ENCODE measurements at regions not wholly inside any gene's neighbourhood (a gene's known extent, or its start where the extent isn't known, plus 50 kb on each side); places are given as distances from the start of the nearest gene placed in this dataset.
"Not testable (repeated sequence)": the region's sequence is repeated elsewhere in the genome, so short reads cannot be mapped to it uniquely, and the experiment has no call there.

GRCh38 chr16:70014915-70015314, 63.8 kb downstream of the CLEC18A start:
- DNase-seq = not testable (repeated sequence)

- DNase-seq = not testable (repeated sequence)
These were observed 65.6 kb downstream of the CLEC18A start for GRCh38 chr16:70016751-70017150.

- DNase-seq = peak; percentile 5
These were observed 67.1 kb downstream of the CLEC18A start for GRCh38 chr16:70018254-70018653.

GRCh38 chr16:70023207-70023606, 72.1 kb downstream of the CLEC18A start:
- DNase-seq = not testable (repeated sequence)

- DNase-seq = not testable (repeated sequence)
These were observed 72.8 kb downstream of the CLEC18A start for GRCh38 chr16:70023956-70024355.

- DNase-seq = not testable (repeated sequence)
These were observed 75.2 kb downstream of the CLEC18A start for GRCh38 chr16:70026165-70026854.

GRCh38 chr16:70032906-70033305, 81.2 kb upstream of the PDPR start:
- not testable (repeated sequence) for DNase-seq

- not testable (repeated sequence) for DNase-seq
These were observed 76.2 kb upstream of the PDPR start for GRCh38 chr16:70037913-70038312.

GRCh38 chr16:70040554-70040953, 73.6 kb upstream of the PDPR start:
- not testable (repeated sequence) for DNase-seq

GRCh38 chr16:70043538-70044067, 70.5 kb upstream of the PDPR start:
- DNase-seq = not testable (repeated sequence)

- not testable (repeated sequence) for DNase-seq
These were observed 67.6 kb upstream of the PDPR start for GRCh38 chr16:70046560-70046959.

- not testable (repeated sequence) for DNase-seq
These were observed 66.0 kb upstream of the PDPR start for GRCh38 chr16:70048083-70048482.

- not testable (repeated sequence) for DNase-seq
These were observed 56.1 kb upstream of the PDPR start for GRCh38 chr16:70058056-70058455.

GRCh38 chr16:70059429-70059828, 54.7 kb upstream of the PDPR start:
- DNase-seq = not testable (repeated sequence)

GRCh38 chr16:70060521-70061027, 53.6 kb upstream of the PDPR start:
- DNase-seq = not testable (repeated sequence)

- DNase-seq = not testable (repeated sequence)
These were observed 52.4 kb upstream of the PDPR start for GRCh38 chr16:70061671-70062218.

GRCh38 chr16:70062947-70063346, 51.2 kb upstream of the PDPR start:
- DNase-seq = not testable (repeated sequence)
